ENCODE measurements at regions not wholly inside any gene's neighbourhood (a gene's known extent, or its start where the extent isn't known, plus 50 kb on each side); places are given as distances from the start of the nearest gene placed in this dataset.

DNA sequence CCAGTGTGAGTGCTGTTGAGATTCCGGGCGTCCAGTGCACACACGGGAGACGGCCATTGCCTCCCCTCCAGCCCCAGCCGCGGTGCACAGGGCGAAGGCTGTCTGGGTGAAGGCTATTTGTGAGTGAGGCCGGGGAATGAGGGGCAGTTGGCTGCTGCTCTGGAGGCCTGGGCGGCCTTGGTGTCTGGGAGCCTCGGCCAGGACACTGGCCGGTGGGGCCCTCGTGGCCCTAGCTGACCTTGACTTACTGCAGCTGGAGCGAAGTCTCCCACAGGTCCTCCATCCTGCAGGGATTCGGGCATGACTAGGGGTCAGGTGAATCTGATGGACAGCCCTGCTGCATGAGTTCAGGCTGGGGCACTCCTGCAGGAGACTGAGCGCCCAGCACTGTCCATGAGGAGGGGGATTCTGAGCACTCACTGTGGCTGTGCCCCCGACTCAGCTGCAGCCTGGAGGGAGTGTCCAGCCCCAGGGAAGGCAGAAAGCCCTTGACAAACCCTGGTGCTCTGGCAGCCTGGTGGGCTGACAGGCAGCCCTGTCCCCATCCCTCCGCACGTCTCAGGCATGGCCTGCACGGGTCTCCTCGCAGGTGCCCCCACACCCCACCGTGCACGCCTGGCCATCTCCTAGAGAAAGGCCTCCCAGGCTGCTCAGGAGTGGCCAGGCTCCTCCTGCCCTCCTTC, 52.7 kb upstream of the FAM20C start:
- TF ChIP-seq YY1 (IDR thresholded peaks at IDR 0.05; ENCODE audit: insufficient read depth, insufficient read length): no peak
- TF ChIP-seq SUZ12 (IDR thresholded peaks at IDR 0.05; ENCODE audit: extremely low read depth, insufficient read depth, insufficient read length): no peak
- no peak for TF ChIP-seq ZNF274 (IDR thresholded peaks at IDR 0.05; ENCODE audit: low read depth, low read length)
- Histone ChIP-seq H3K4me1 (ENCODE audit: insufficient read depth, insufficient read length) (peaks cover 5% of the 10 kb centered on the region), H3K9ac (ENCODE audit: insufficient read length, low read depth) (peak overlapping the region; percentile 1), H3K36me3 (ENCODE audit: insufficient read depth, insufficient read length, low read length) (peaks cover 6% of the 10 kb centered on the region), H3K27me3 (ENCODE audit: insufficient read depth, insufficient read length) (no peaks in the 10 kb centered on the region), H3K4me3 (ENCODE audit: insufficient read length, low read depth) (no peak overlapping the region), H3K9me3 (ENCODE audit: insufficient read depth, low read length) (no peaks in the 10 kb centered on the region)
- no peak for DNase-seq (ENCODE audit: low read depth, low spot score)

- H3K9ac ChIP-seq (ENCODE audit: insufficient read length, low read depth): no peak overlapping the region
- H3K9me3 ChIP-seq (ENCODE audit: insufficient read depth, low read length): no peaks in the 10 kb centered on the region
- no peak for DNase-seq (ENCODE audit: low read depth, low spot score)
- no peak overlapping the region for H3K4me3 ChIP-seq (ENCODE audit: insufficient read length, low read depth)
- H3K27me3 ChIP-seq (ENCODE audit: insufficient read depth, insufficient read length): no peaks in the 10 kb centered on the region
- peaks cover 5% of the 10 kb centered on the region for H3K4me1 ChIP-seq (ENCODE audit: insufficient read depth, insufficient read length)
- peaks cover 14% of the 10 kb centered on the region for H3K36me3 ChIP-seq (ENCODE audit: insufficient read depth, insufficient read length, low read length)
- no peak for TF ChIP-seq YY1 (IDR thresholded peaks at IDR 0.05; ENCODE audit: insufficient read depth, insufficient read length)
- no peak for TF ChIP-seq SUZ12 (IDR thresholded peaks at IDR 0.05; ENCODE audit: extremely low read depth, insufficient read depth, insufficient read length)
- TF ChIP-seq ZNF274 (IDR thresholded peaks at IDR 0.05; ENCODE audit: low read depth, low read length): no peak
These were observed 51.4 kb upstream of the FAM20C start for GRCh38 chr7:140996-141395.

- H3K36me3 ChIP-seq (ENCODE audit: insufficient read depth, insufficient read length, low read length): peaks cover 25% of the 10 kb centered on the region
- no peaks in the 10 kb centered on the region for H3K9me3 ChIP-seq (ENCODE audit: insufficient read depth, low read length)
- no peak overlapping the region for H3K4me3 ChIP-seq (ENCODE audit: insufficient read length, low read depth)
- TF ChIP-seq ZNF274 (IDR thresholded peaks at IDR 0.05; ENCODE audit: low read depth, low read length): no peak
- no peak for TF ChIP-seq SUZ12 (IDR thresholded peaks at IDR 0.05; ENCODE audit: extremely low read depth, insufficient read depth, insufficient read length)
- TF ChIP-seq YY1 (IDR thresholded peaks at IDR 0.05; ENCODE audit: insufficient read depth, insufficient read length): no peak
- H3K27me3 ChIP-seq (ENCODE audit: insufficient read depth, insufficient read length): no peaks in the 10 kb centered on the region
- H3K4me1 ChIP-seq (ENCODE audit: insufficient read depth, insufficient read length): peaks cover 5% of the 10 kb centered on the region
- no peak for DNase-seq (ENCODE audit: low read depth, low spot score)
- H3K9ac ChIP-seq (ENCODE audit: insufficient read length, low read depth): no peak overlapping the region
These were observed 50.0 kb upstream of the FAM20C start for GRCh38 chr7:142248-142941.
